ENCODE measurements at regions not wholly inside any gene's neighbourhood (a gene's known extent, or its start where the extent isn't known, plus 50 kb on each side); places are given as distances from the start of the nearest gene placed in this dataset.

GRCh38 chr2:57528499-57528898, 518.1 kb upstream of the VRK2 start:
- TF ChIP-seq KAT7 (CRISPR knock-in tag; IDR thresholded peaks at IDR 0.05; ENCODE audit: borderline replicate concordance), result no peak
- no peak for TF ChIP-seq CTCF (CRISPR knock-in tag; IDR thresholded peaks at IDR 0.05)
- TF ChIP-seq ZNF589 (CRISPR knock-in tag; conservative IDR thresholded peaks at IDR 0.05), result no peak
- TF ChIP-seq ZSCAN31 (CRISPR knock-in tag; IDR thresholded peaks at IDR 0.05; ENCODE audit: low read depth), result no peak
- TF ChIP-seq CHD4 (IDR thresholded peaks at IDR 0.05; ENCODE audit: borderline replicate concordance, low read length), result no peak
- no peak for TF ChIP-seq HINFP (CRISPR knock-in tag; IDR thresholded peaks at IDR 0.05; ENCODE audit: low read depth)
- TF ChIP-seq NFATC3 (CRISPR knock-in tag; IDR thresholded peaks at IDR 0.05), result no peak
